OCI-LY3 (cell line): ENCODE measurements at regions not wholly inside any gene's neighbourhood (a gene's known extent, or its start where the extent isn't known, plus 50 kb on each side); places are given as distances from the start of the nearest gene placed in this dataset.
"Not testable (repeated sequence)": the region's sequence is repeated elsewhere in the genome, so short reads cannot be mapped to it uniquely, and the experiment has no call there.

Experiments
- H2AFZ ChIP-seq: fragments of 200-600, 300-600 bp; shearing (Covaris generic); 2 replicates; pipeline ENCODE4 v1.6.0; 2014; ENCODE audit warnings: antibody characterized with exemption, low read depth, low read length
- H3K27ac ChIP-seq: fragments of 200-600, 300-600 bp; sonication (generic); 2 replicates; pipeline ENCODE4 v1.5.1; 2014; ENCODE audit warnings: mild to moderate bottlenecking, low read length, moderate library complexity, mixed read lengths
- H3K27me3 ChIP-seq: fragments of 200-600, 300-600 bp; sonication (generic); 2 replicates; pipeline ENCODE4 v1.6.1; 2014; ENCODE audit warnings: low read depth, low read length, mixed read lengths
- H3K36me3 ChIP-seq: fragments of 200-600, 300-600 bp; sonication (generic); replicated peaks from 2 replicates; pipeline ENCODE3; 2014; ENCODE audit warnings: low read depth, low read length, mixed read lengths
- H3K4me1 ChIP-seq: fragments of 300-600, 200-600 bp; sonication (generic); 2 replicates; pipeline ENCODE4 v1.6.1; 2014; ENCODE audit warnings: low read length, mixed read lengths
- H3K4me2 ChIP-seq: fragments of 200-600, 300-600 bp; sonication (generic); 2 replicates; pipeline ENCODE4 v1.6.1; 2014; ENCODE audit warnings: low read length, mixed read lengths
- H3K4me3 ChIP-seq: fragments of 300-600, 200-600 bp; sonication (generic); 2 replicates; pipeline ENCODE4 v1.5.1; 2014; ENCODE audit warnings: antibody characterized with exemption, mild to moderate bottlenecking, low read length, moderate library complexity
- H3K79me2 ChIP-seq: fragments of 300-600, 200-600 bp; shearing (Covaris generic); 2 replicates; pipeline ENCODE4 v1.6.1; 2014; ENCODE audit warnings: mild to moderate bottlenecking, low read length, mixed read lengths
- H3K9ac ChIP-seq: fragments of 300-600, 200-600 bp; shearing (Covaris generic); 2 replicates; pipeline ENCODE4 v1.6.0; 2014; ENCODE audit warnings: mild to moderate bottlenecking, low read length, moderate library complexity
- H3K9me3 ChIP-seq: fragments of 200-600, 300-600 bp; shearing (Covaris generic); 2 replicates; pipeline ENCODE4 v1.6.1; 2014; ENCODE audit warnings: low read length, mixed read lengths; ENCODE audit not compliant: insufficient read depth
- H4K20me1 ChIP-seq: fragments of 200-600, 300-600 bp; sonication (generic); 2 replicates; pipeline ENCODE4 v1.6.1; 2016; ENCODE audit warnings: low read length, mixed read lengths; ENCODE audit not compliant: insufficient read depth
- EZH2phosphoT487 ChIP-seq: fragments of 200-600 bp; shearing (Covaris generic); IDR thresholded peaks from 2 replicates; pipeline ENCODE4 v1.6.1; 2018; ENCODE audit warnings: antibody characterized with exemption, mixed run types, low read depth
- TF ChIP-seq, protein P1 (sequence below): fragments of 200-600, 300-600 bp; sonication (generic); IDR thresholded peaks from 2 replicates; pipeline ENCODE4 v1.5.1; 2014; ENCODE audit warnings: antibody characterized with exemption, low read length, low read depth

GRCh38 chr9:68614121-68614520 is 73.4 kb upstream of the TMEM252 start:
- Histone ChIP-seq H3K27ac (no peak overlapping the region), H3K27me3 (peaks cover 9% of the 10 kb centered on the region; the same call in 1 of the 2 replicates), H3K79me2 (no peaks in the 10 kb centered on the region), H4K20me1 (no peaks in the 10 kb centered on the region), H3K4me2 (no peak overlapping the region), H3K4me1 (no peaks in the 10 kb centered on the region), H3K9me3 (no peaks in the 10 kb centered on the region), H2AFZ (no peak overlapping the region), H3K9ac (no peak overlapping the region), H3K4me3 (no peak overlapping the region), H3K36me3 (no peaks in the 10 kb centered on the region)
- TF ChIP-seq, protein P1, sequence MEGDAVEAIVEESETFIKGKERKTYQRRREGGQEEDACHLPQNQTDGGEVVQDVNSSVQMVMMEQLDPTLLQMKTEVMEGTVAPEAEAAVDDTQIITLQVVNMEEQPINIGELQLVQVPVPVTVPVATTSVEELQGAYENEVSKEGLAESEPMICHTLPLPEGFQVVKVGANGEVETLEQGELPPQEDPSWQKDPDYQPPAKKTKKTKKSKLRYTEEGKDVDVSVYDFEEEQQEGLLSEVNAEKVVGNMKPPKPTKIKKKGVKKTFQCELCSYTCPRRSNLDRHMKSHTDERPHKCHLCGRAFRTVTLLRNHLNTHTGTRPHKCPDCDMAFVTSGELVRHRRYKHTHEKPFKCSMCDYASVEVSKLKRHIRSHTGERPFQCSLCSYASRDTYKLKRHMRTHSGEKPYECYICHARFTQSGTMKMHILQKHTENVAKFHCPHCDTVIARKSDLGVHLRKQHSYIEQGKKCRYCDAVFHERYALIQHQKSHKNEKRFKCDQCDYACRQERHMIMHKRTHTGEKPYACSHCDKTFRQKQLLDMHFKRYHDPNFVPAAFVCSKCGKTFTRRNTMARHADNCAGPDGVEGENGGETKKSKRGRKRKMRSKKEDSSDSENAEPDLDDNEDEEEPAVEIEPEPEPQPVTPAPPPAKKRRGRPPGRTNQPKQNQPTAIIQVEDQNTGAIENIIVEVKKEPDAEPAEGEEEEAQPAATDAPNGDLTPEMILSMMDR, result no peak
- no peak for TF ChIP-seq EZH2phosphoT487

- not testable (repeated sequence) for H3K36me3 ChIP-seq, H3K9me3 ChIP-seq, H3K4me2 ChIP-seq, H3K4me1 ChIP-seq, H4K20me1 ChIP-seq, H3K9ac ChIP-seq, H3K27me3 ChIP-seq, H2AFZ ChIP-seq, H3K79me2 ChIP-seq, H3K27ac ChIP-seq, H3K4me3 ChIP-seq
Observed at GRCh38 chr9:68617011-68617410, 76.3 kb upstream of the TMEM252 start.

DNA sequence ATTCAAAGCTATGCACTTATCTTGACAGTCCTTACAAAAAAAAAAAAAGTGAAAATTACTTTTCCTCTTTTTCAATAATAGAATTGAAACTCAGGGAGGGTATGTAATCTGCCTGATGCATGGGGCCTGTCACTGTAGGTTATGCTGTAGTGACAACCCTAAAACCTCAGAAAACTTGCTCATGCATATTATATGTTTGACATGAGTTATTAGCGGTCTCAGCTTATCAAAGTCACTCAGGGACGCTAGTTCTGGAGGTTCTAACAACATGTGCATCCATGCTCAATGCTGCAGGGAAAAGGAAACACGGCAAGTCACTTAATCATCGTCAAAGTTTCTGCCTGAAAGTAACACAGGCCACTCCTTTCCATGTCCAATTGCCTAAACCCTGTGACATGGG is 78.4 kb upstream of the TMEM252 start:
- TF ChIP-seq, protein P1, result no peak
- no peak for TF ChIP-seq EZH2phosphoT487
- H3K27me3 ChIP-seq, result peaks cover 4% of the 10 kb centered on the region; the same call in 1 of the 2 replicates

GRCh38 chr9:68619636-68620035 is 79.0 kb upstream of the TMEM252 start:
- TF ChIP-seq EZH2phosphoT487, result no peak
- TF ChIP-seq, protein P1, result no peak
- H3K9ac ChIP-seq, result no peak overlapping the region
- no peaks in the 10 kb centered on the region for H3K9me3 ChIP-seq
- no peak overlapping the region for H3K4me3 ChIP-seq
- no peaks in the 10 kb centered on the region for H3K36me3 ChIP-seq
- no peak overlapping the region for H3K27ac ChIP-seq
- peaks cover 4% of the 10 kb centered on the region; the same call in 1 of the 2 replicates for H3K27me3 ChIP-seq
- no peak overlapping the region for H2AFZ ChIP-seq
- no peaks in the 10 kb centered on the region for H3K79me2 ChIP-seq
- H3K4me2 ChIP-seq, result no peak overlapping the region
- H4K20me1 ChIP-seq, result no peaks in the 10 kb centered on the region
- no peaks in the 10 kb centered on the region for H3K4me1 ChIP-seq

More for the DNA sequence above, 78.4 kb upstream of the TMEM252 start:
- Histone ChIP-seq H3K9me3 (no peaks in the 10 kb centered on the region), H3K79me2 (no peaks in the 10 kb centered on the region), H3K4me2 (no peak overlapping the region), H3K36me3 (no peaks in the 10 kb centered on the region), H3K4me3 (no peak overlapping the region), H3K4me1 (no peaks in the 10 kb centered on the region), H3K27ac (no peak overlapping the region), H4K20me1 (no peaks in the 10 kb centered on the region), H3K9ac (no peak overlapping the region), H2AFZ (no peak overlapping the region)

DNA sequence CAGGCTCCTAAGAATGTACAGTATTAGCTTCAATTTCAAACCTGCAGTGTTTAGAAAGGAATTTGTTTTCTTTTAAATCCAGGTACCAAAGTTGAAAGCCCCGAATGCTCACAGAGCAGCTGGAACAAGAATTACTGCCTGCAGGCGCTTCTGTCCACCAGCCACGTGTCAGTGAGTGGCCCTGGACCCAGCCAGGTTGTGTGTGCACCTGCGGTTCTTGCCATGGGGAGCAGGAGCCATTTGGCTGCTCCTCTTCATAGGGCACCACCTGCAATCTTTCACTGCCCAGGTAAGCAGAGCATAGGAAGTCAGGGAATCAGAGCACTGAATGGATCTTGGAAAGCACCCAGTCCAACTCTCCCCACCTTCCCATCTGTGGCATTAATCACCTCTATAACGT is 79.5 kb upstream of the PIP5K1B start:
- Histone ChIP-seq H3K9me3 (no peaks in the 10 kb centered on the region), H4K20me1 (no peaks in the 10 kb centered on the region), H3K27me3 (peaks cover 17% of the 10 kb centered on the region), H3K9ac (no peak overlapping the region), H3K79me2 (no peaks in the 10 kb centered on the region), H3K4me3 (no peak overlapping the region), H2AFZ (no peak overlapping the region), H3K27ac (no peak overlapping the region), H3K4me2 (no peak overlapping the region), H3K36me3 (no peaks in the 10 kb centered on the region), H3K4me1 (no peaks in the 10 kb centered on the region)
- TF ChIP-seq, protein P1, result no peak
- TF ChIP-seq EZH2phosphoT487, result no peak
